HL-60 (cell line): ENCODE measurements at regions not wholly inside any gene's neighbourhood (a gene's known extent, or its start where the extent isn't known, plus 50 kb on each side); places are given as distances from the start of the nearest gene placed in this dataset.

Experiments
- DNase-seq, 2 experiments: peaks; one replicate each; pipeline ENCODE4 v3.0.0-alpha.2; 2010 to 2020; ENCODE audit warnings: low read depth in 1 of 2, low spot score in 1 of 2
- H3K27ac ChIP-seq: fragments of 250-450 bp; sonication (Bioruptor Pico); replicated peaks from 2 replicates; pipeline ENCODE4 v1.5.1; 2020; ENCODE audit warnings: mild to moderate bottlenecking, moderate library complexity
- H3K27me3 ChIP-seq: fragments of 250-450 bp; sonication (Bioruptor Pico); 2 replicates; pipeline ENCODE4 v1.5.1; 2021; ENCODE audit warnings: mild to moderate bottlenecking, moderate library complexity; ENCODE audit not compliant: insufficient read depth, poor library complexity, severe bottlenecking
- H3K4me3 ChIP-seq: replicated peaks from 2 replicates; pipeline ENCODE4 v1.5.1; 2011; ENCODE audit warnings: mild to moderate bottlenecking, control low read depth, low read length; ENCODE audit not compliant: insufficient read depth
- GABPA ChIP-seq: IDR thresholded peaks from 2 replicates; pipeline ENCODE4 v1.6.1; 2012; ENCODE audit warnings: low read depth
- POLR2AphosphoS5 ChIP-seq: IDR thresholded peaks from 2 replicates; pipeline ENCODE4 v1.6.1; 2012; ENCODE audit warnings: low read depth
- REST ChIP-seq: IDR thresholded peaks from 2 replicates; pipeline ENCODE4 v1.6.1; 2012; ENCODE audit warnings: low read depth; ENCODE audit not compliant: insufficient replicate concordance
- SPI1 ChIP-seq: IDR thresholded peaks from 2 replicates; pipeline ENCODE4 v1.6.1; 2012; ENCODE audit warnings: low read depth, mild to moderate bottlenecking, borderline replicate concordance
- TF ChIP-seq, protein P1 (sequence below): IDR thresholded peaks from one replicate; pipeline ENCODE4 v1.5.1; 2011; ENCODE audit warnings: low read length, control low read depth, inconsistent platforms; ENCODE audit not compliant: insufficient read depth

DNA sequence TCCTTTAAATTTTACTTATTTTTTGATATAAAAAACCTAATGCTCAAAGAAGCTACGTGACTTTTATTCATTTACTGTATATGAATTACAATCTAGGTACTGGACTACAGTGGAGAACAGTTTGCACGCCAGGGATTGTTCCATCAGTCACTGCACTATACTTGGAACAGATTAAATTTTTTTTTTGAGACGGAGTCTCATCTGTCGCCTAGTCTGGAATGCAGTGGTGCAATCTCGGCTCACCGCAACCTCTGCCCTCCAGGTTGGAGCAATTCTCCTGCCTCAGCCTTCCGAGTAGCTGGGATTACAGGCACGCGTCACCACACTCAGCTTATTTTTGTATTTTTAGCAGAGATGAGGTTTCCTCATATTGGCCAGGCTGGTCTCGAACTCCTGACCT lies 330.0 kb upstream of the SLC14A2 start:
- Histone ChIP-seq H3K4me3 (no peak overlapping the region), H3K27ac (no peak overlapping the region), H3K27me3 (peaks cover 8% of the 10 kb centered on the region)
- TF ChIP-seq REST, result no peak
- DNase-seq, result no peak

GRCh38 chr18:45286431-45286830 lies 328.8 kb upstream of the SLC14A2 start:
- no peak overlapping the region for H3K4me3 ChIP-seq
- no peak overlapping the region for H3K27ac ChIP-seq
- DNase-seq, result no peak
- peaks cover 10% of the 10 kb centered on the region for H3K27me3 ChIP-seq
- TF ChIP-seq, protein P1, sequence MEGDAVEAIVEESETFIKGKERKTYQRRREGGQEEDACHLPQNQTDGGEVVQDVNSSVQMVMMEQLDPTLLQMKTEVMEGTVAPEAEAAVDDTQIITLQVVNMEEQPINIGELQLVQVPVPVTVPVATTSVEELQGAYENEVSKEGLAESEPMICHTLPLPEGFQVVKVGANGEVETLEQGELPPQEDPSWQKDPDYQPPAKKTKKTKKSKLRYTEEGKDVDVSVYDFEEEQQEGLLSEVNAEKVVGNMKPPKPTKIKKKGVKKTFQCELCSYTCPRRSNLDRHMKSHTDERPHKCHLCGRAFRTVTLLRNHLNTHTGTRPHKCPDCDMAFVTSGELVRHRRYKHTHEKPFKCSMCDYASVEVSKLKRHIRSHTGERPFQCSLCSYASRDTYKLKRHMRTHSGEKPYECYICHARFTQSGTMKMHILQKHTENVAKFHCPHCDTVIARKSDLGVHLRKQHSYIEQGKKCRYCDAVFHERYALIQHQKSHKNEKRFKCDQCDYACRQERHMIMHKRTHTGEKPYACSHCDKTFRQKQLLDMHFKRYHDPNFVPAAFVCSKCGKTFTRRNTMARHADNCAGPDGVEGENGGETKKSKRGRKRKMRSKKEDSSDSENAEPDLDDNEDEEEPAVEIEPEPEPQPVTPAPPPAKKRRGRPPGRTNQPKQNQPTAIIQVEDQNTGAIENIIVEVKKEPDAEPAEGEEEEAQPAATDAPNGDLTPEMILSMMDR, result no peak
- TF ChIP-seq SPI1 (no peak), GABPA (no peak), REST (no peak), POLR2AphosphoS5 (no peak)

DNA sequence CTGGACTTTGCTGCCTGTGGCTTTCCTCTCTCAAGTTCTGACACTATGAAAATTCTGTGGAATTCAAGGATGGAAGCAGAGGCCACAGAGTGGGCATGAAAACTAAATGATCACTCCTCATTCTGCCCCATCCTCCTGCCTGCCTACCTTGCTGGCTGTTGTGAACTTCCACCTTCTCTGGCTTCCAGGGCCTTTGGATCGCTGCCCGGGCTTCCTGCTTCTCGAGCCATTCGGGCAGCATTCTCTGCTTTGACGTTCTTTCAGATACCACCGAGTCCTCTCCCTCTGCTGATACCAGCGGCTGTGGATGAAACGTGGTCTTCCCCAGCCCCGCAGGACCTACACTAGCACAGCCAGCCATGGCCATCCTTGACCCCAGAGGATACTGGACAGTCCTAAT lies 327.7 kb upstream of the SLC14A2 start:
- no peak for TF ChIP-seq SPI1
- TF ChIP-seq, protein P1, result no peak
- TF ChIP-seq REST, result no peak
- no peak for TF ChIP-seq POLR2AphosphoS5
- Histone ChIP-seq H3K27me3 (peaks cover 10% of the 10 kb centered on the region), H3K4me3 (no peak overlapping the region), H3K27ac (no peak overlapping the region)
- DNase-seq, result no peak

DNA sequence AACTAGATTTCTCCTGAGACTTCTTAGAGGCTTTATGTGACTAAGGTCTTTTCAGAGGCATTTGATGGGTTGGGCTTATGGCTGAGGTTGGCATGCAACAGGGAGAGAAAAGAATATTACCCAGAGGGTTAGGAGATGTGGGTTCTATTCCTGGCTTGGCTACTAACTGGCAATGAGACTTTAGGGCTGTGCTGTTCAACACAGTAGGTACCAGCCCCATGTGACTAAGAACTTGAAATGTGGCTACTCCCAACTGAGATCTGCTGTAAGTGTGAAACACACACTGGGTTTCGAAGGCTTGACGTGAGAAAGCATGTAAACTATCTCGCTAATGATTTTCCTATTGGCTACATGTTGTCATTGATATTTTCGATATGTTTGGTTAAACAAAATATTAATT lies 324.9 kb upstream of the SLC14A2 start:
- H3K4me3 ChIP-seq, result no peak overlapping the region
- no peak for DNase-seq
- H3K27me3 ChIP-seq, result peaks cover 10% of the 10 kb centered on the region
- TF ChIP-seq, protein P1, result no peak
- no peak for TF ChIP-seq SPI1
- no peak for TF ChIP-seq REST
- TF ChIP-seq GABPA, result no peak
- no peak for TF ChIP-seq POLR2AphosphoS5
- H3K27ac ChIP-seq, result no peak overlapping the region
